Medulla oblongata (tissue), 1 donor: ENCODE measurements at regions not wholly inside any gene's neighbourhood (a gene's known extent, or its start where the extent isn't known, plus 50 kb on each side); places are given as distances from the start of the nearest gene placed in this dataset.

Source experiments
- DNase-seq: peaks from one replicate; pipeline ENCODE4 v3.0.0-alpha.2; 2015; ENCODE audit errors: extremely low spot score

- no peak for DNase-seq
These were observed 98.8 kb upstream of the NCKAP5 start for GRCh38 chr2:133667085-133667484.

- no peak for DNase-seq
These were observed 99.7 kb upstream of the NCKAP5 start for GRCh38 chr2:133667968-133668367.

GRCh38 chr2:133668547-133668946 is 100.3 kb upstream of the NCKAP5 start:
- DNase-seq, result no peak

GRCh38 chr2:133673305-133673905 is 105.1 kb upstream of the NCKAP5 start:
- DNase-seq, result no peak

GRCh38 chr2:133674066-133674432 is 105.8 kb upstream of the NCKAP5 start:
- DNase-seq, result peak; percentile 14

GRCh38 chr2:133674433-133675331 is 106.4 kb upstream of the NCKAP5 start:
- peak; percentile 90 for DNase-seq

- no peak for DNase-seq
These were observed 108.3 kb upstream of the NCKAP5 start for GRCh38 chr2:133676392-133677130.

- DNase-seq, result no peak
These were observed 112.2 kb upstream of the NCKAP5 start for GRCh38 chr2:133680343-133681049.

GRCh38 chr2:133682347-133682746 is 114.1 kb upstream of the NCKAP5 start:
- DNase-seq, result no peak

GRCh38 chr2:133682906-133683305 is 114.6 kb upstream of the NCKAP5 start:
- no peak for DNase-seq

- DNase-seq, result no peak
These were observed 117.5 kb upstream of the NCKAP5 start for GRCh38 chr2:133685636-133686215.

- DNase-seq, result no peak
These were observed 122.5 kb upstream of the NCKAP5 start for GRCh38 chr2:133690780-133691179.

GRCh38 chr2:133691336-133691735 is 123.1 kb upstream of the NCKAP5 start:
- DNase-seq, result no peak

- no peak for DNase-seq
These were observed 137.0 kb upstream of the NCKAP5 start for GRCh38 chr2:133705287-133705686.

GRCh38 chr2:133710613-133711012 is 142.3 kb upstream of the NCKAP5 start:
- no peak for DNase-seq

GRCh38 chr2:133711201-133711600 is 142.9 kb upstream of the NCKAP5 start:
- DNase-seq, result peak; percentile 40

GRCh38 chr2:133711806-133712205 is 143.5 kb upstream of the NCKAP5 start:
- no peak for DNase-seq

- DNase-seq, result no peak
These were observed 144.1 kb upstream of the NCKAP5 start for GRCh38 chr2:133712369-133712768.

- no peak for DNase-seq
These were observed 144.9 kb upstream of the NCKAP5 start for GRCh38 chr2:133713049-133713580.

- DNase-seq, result no peak
These were observed 147.9 kb upstream of the NCKAP5 start for GRCh38 chr2:133716166-133716565.

GRCh38 chr2:133717497-133717896 is 149.2 kb upstream of the NCKAP5 start:
- DNase-seq, result no peak
